IMR-90 (cell line): ENCODE measurements at regions not wholly inside any gene's neighbourhood (a gene's known extent, or its start where the extent isn't known, plus 50 kb on each side); places are given as distances from the start of the nearest gene placed in this dataset.

Experiments used
- ATAC-seq: fragments of 200-7000 bp; cut with Tn5 transposase; 2 replicates; pipeline ENCODE4 v1.9.1; 2020; ENCODE audit warnings: low read depth, mild to moderate bottlenecking, moderate library complexity
- BruUV-seq: library from RNA; stranded (reverse); fragments of 400-500 nt; replicated peaks from 2 replicates; lab custom pipeline; 2021; lab: Mats Ljungman, UMichigan
- CTCF ChIA-PET: fragments of 300-600 bp; formaldehyde crosslinking; extraction: SDS; loops from one replicate; lab custom pipeline; 2021; ENCODE audit warnings: antibody characterized with exemption; lab: Yijun Ruan, JAX
- POLR2A ChIA-PET: fragments of 300-600 bp; sonication (Branson Sonifier 250); formaldehyde crosslinking; loops from one replicate; lab custom pipeline; 2022; ENCODE audit warnings: antibody characterized with exemption; ENCODE audit not compliant: unreplicated experiment; lab: Charles Lee
- DNase-seq: peaks from one replicate; pipeline ENCODE4 v3.0.0; 2013
- H2AFZ ChIP-seq: replicated peaks from 2 replicates; pipeline ENCODE3; 2013; ENCODE audit warnings: low read length, mild to moderate bottlenecking; ENCODE audit not compliant: poor library complexity
- H2AK5ac ChIP-seq: 2 replicates; pipeline ENCODE4 v1.6.1; 2013; ENCODE audit warnings: low read depth, low read length, inconsistent platforms
- H2AK9ac ChIP-seq: replicated peaks from 2 replicates; pipeline ENCODE3; 2013; ENCODE audit warnings: mild to moderate bottlenecking, low read depth, low read length, moderate library complexity; ENCODE audit not compliant: poor library complexity
- H2BK120ac ChIP-seq: 2 replicates; pipeline ENCODE4 v1.6.1; 2013; ENCODE audit warnings: low read depth, low read length, inconsistent platforms
- H2BK15ac ChIP-seq: 3 replicates; pipeline ENCODE4 v1.6.1; 2013; ENCODE audit warnings: low read depth, low read length, inconsistent platforms
- H2BK20ac ChIP-seq: 2 replicates; pipeline ENCODE4 v1.6.1; 2013; ENCODE audit warnings: low read depth, mild to moderate bottlenecking, inconsistent platforms, low read length, moderate library complexity
- H2BK5ac ChIP-seq: 2 replicates; pipeline ENCODE4 v1.6.1; 2013; ENCODE audit warnings: mild to moderate bottlenecking, low read depth, low read length, inconsistent platforms; ENCODE audit not compliant: poor library complexity, severe bottlenecking
- H3K14ac ChIP-seq: replicated peaks from 2 replicates; pipeline ENCODE4 v1.6.1; 2013; ENCODE audit warnings: low read depth, low read length, inconsistent platforms
- H3K18ac ChIP-seq: 2 replicates; pipeline ENCODE4 v1.6.1; 2013; ENCODE audit warnings: low read depth, low read length, control low read depth
- H3K23ac ChIP-seq: 2 replicates; pipeline ENCODE4 v1.6.1; 2013; ENCODE audit warnings: low read depth, low read length, inconsistent platforms
- H3K27ac ChIP-seq: 2 replicates; pipeline ENCODE4 v1.5.1; 2013; ENCODE audit warnings: mild to moderate bottlenecking, control low read depth, low read length; ENCODE audit not compliant: insufficient read depth
- H3K27me3 ChIP-seq: 2 replicates; pipeline ENCODE4 v1.6.1; 2013; ENCODE audit warnings: low read length; ENCODE audit not compliant: control insufficient read depth, insufficient read depth
- H3K36me3 ChIP-seq: 2 replicates; pipeline ENCODE4 v1.6.1; 2013; ENCODE audit warnings: low read length, mixed read lengths; ENCODE audit not compliant: control insufficient read depth, insufficient read depth
- H3K4ac ChIP-seq: 2 replicates; pipeline ENCODE4 v1.6.1; 2013; ENCODE audit warnings: low read depth, low read length, inconsistent platforms
- H3K4me1 ChIP-seq: 2 replicates; pipeline ENCODE4 v1.6.1; 2013; ENCODE audit warnings: low read length, mixed read lengths; ENCODE audit not compliant: control insufficient read depth, insufficient read depth
- H3K4me2 ChIP-seq: 2 replicates; pipeline ENCODE4 v1.6.1; 2013; ENCODE audit warnings: low read depth, mild to moderate bottlenecking, control low read depth, low read length, moderate library complexity
- H3K4me3 ChIP-seq: 2 replicates; pipeline ENCODE4 v1.5.1; 2013; ENCODE audit warnings: low read depth, mild to moderate bottlenecking, control low read depth, low read length, moderate library complexity; ENCODE audit not compliant: insufficient read depth
- H3K56ac ChIP-seq: 2 replicates; pipeline ENCODE4 v1.6.1; 2013; ENCODE audit warnings: low read length, inconsistent platforms; ENCODE audit not compliant: insufficient read depth; ENCODE audit errors: extremely low read depth
- H3K79me1 ChIP-seq, 2 experiments: 2 replicates each; pipeline ENCODE4 v1.6.1; 2013; ENCODE audit warnings: low read length in 2 of 2, inconsistent platforms in 1 of 2, low read depth in 1 of 2
- H3K9ac ChIP-seq: 2 replicates; pipeline ENCODE4 v1.6.1; 2013; ENCODE audit warnings: low read depth, low read length, control low read depth
- H3K9me1 ChIP-seq: 2 replicates; pipeline ENCODE4 v1.6.1; 2013; ENCODE audit warnings: low read length, inconsistent platforms; ENCODE audit not compliant: insufficient read depth
- H3K9me3 ChIP-seq: 2 replicates; pipeline ENCODE4 v1.6.1; 2013; ENCODE audit warnings: low read length; ENCODE audit not compliant: control insufficient read depth, insufficient read depth
- H4K20me1 ChIP-seq: 2 replicates; pipeline ENCODE4 v1.6.1; 2013; ENCODE audit warnings: low read length, inconsistent platforms; ENCODE audit not compliant: insufficient read depth
- H4K5ac ChIP-seq: 2 replicates; pipeline ENCODE4 v1.6.1; 2013; ENCODE audit warnings: mild to moderate bottlenecking, low read depth, low read length, control low read depth
- H4K8ac ChIP-seq, 2 experiments: 2 replicates each; pipeline ENCODE4 v1.6.1; 2013; ENCODE audit warnings: low read depth in 2 of 2, low read length in 2 of 2, control low read depth in 1 of 2, inconsistent platforms in 1 of 2
- H4K91ac ChIP-seq: 2 replicates; pipeline ENCODE4 v1.6.1; 2013; ENCODE audit warnings: low read depth, low read length, inconsistent platforms; ENCODE audit not compliant: insufficient read depth
- MAFK ChIP-seq: IDR thresholded peaks from 2 replicates; pipeline ENCODE4 v1.6.1; 2012; ENCODE audit warnings: low read depth, low read length, improper control_type of control experiment
- MXI1 ChIP-seq: IDR thresholded peaks from 2 replicates; pipeline ENCODE4 v1.6.1; 2012; ENCODE audit warnings: low read depth, mild to moderate bottlenecking, low read length, moderate library complexity, borderline replicate concordance
- WGBS, 2 experiments: methylation state at CpG; one replicate each; pipeline versions ENCODE4 v1.1.5 to v1.1.7; 2013; ENCODE audit warnings: missing lambda C conversion rate in 2 of 2; ENCODE audit not compliant: insufficient read length in 1 of 2; ENCODE audit errors: extremely low coverage in 2 of 2; 5-methylcytosine and 5-hydroxymethylcytosine counted together
- dilution Hi-C: fragments of 300-500 bp; cut with HindIII; formaldehyde crosslinking; loops from one replicate; pipeline ENCODE4 v1.14.3; 2018; ENCODE audit warnings: low sequenced_read_pairs; ENCODE audit not compliant: unreplicated experiment
- in situ Hi-C: fragments of 300-500 bp; cut with MboI; formaldehyde crosslinking; loops from 3 replicates; pipeline ENCODE4 v1.14.3; 2019; ENCODE audit warnings: low sequenced_read_pairs, inconsistent platforms, mixed read lengths
- intact Hi-C: fragments of 100-400 bp; cut with micrococcal nuclease; formaldehyde crosslinking; loops from 2 replicates; pipeline ENCODE4 v1.10.0; 2022

- DNase-seq (no peak), ATAC-seq (no peak)
- no peak overlapping the region for H2AK9ac ChIP-seq
- peaks cover 4% of the 10 kb centered on the region; the same call in 1 of the 2 replicates for H3K9me3 ChIP-seq
- H4K20me1 ChIP-seq: no peaks in the 10 kb centered on the region
- no peak overlapping the region for H3K23ac ChIP-seq
- H3K27me3 ChIP-seq: no peaks in the 10 kb centered on the region
- H4K5ac ChIP-seq: no peak overlapping the region
- no peak overlapping the region for H3K56ac ChIP-seq
- H2BK120ac ChIP-seq: no peak overlapping the region
- no peak overlapping the region for H3K14ac ChIP-seq
- no peak overlapping the region for H2BK15ac ChIP-seq
- no peak overlapping the region for H3K27ac ChIP-seq
- no peaks in the 10 kb centered on the region for H3K9me1 ChIP-seq
- in situ Hi-C loops (no loop called here), dilution Hi-C loops (no loop called here), intact Hi-C loops (no loop called here)
- no peak overlapping the region for H4K8ac ChIP-seq
- ChIA-PET POLR2A (no interaction called here), CTCF (no interaction called here)
- no peak overlapping the region for H2AFZ ChIP-seq
- H3K4me3 ChIP-seq: no peak overlapping the region
- H3K18ac ChIP-seq: no peak overlapping the region
- no peak overlapping the region for H3K9ac ChIP-seq
- H3K79me1 ChIP-seq: no peaks in the 10 kb centered on the region
- no TSS peak for BruUV-seq
- 100% methylated on average over 1 of the region's 2 CpGs; no CpG with 5 or more reads in 1 of the 2 experiments for WGBS, 2 experiments
- no peaks in the 10 kb centered on the region for H3K36me3 ChIP-seq
- no peak overlapping the region for H3K4me2 ChIP-seq
- H4K91ac ChIP-seq: no peak overlapping the region
- H3K4me1 ChIP-seq: no peaks in the 10 kb centered on the region
- TF ChIP-seq MXI1 (no peak), MAFK (peak; percentile 41)
- H3K4ac ChIP-seq: no peak overlapping the region
- H2BK5ac ChIP-seq: no peak overlapping the region
- no peak overlapping the region for H2BK20ac ChIP-seq
- no peak overlapping the region for H2AK5ac ChIP-seq
Measured at GRCh38 chr13:54768214-54768613, 1739.6 kb downstream of the OLFM4 start.
